ENCODE measurements at regions not wholly inside any gene's neighbourhood (a gene's known extent, or its start where the extent isn't known, plus 50 kb on each side); places are given as distances from the start of the nearest gene placed in this dataset.

GRCh38 chr16:85173146-85173980, 61.1 kb upstream of the CIBAR2 start:
- no peak for DNase-seq (ENCODE audit: low read depth)
- in situ Hi-C loops (cut with HindIII; ENCODE audit: low pct_unique_long_range_greater_than_20kb, low sequenced_read_pairs): no loop called here

GRCh38 chr16:85173981-85174751, 61.9 kb upstream of the CIBAR2 start:
- no peak for DNase-seq (ENCODE audit: low read depth)
- in situ Hi-C loops (cut with HindIII; ENCODE audit: low pct_unique_long_range_greater_than_20kb, low sequenced_read_pairs): no loop called here

GRCh38 chr16:85174871-85175723, 62.8 kb upstream of the CIBAR2 start:
- no peak for DNase-seq (ENCODE audit: low read depth)
- in situ Hi-C loops (cut with HindIII; ENCODE audit: low pct_unique_long_range_greater_than_20kb, low sequenced_read_pairs): no loop called here

GRCh38 chr16:85175724-85176233, 63.5 kb upstream of the CIBAR2 start:
- in situ Hi-C loops (cut with HindIII; ENCODE audit: low pct_unique_long_range_greater_than_20kb, low sequenced_read_pairs): no loop called here
- DNase-seq (ENCODE audit: low read depth): no peak

- in situ Hi-C loops (cut with HindIII; ENCODE audit: low pct_unique_long_range_greater_than_20kb, low sequenced_read_pairs): no loop called here
- no peak for DNase-seq (ENCODE audit: low read depth)
Measured at GRCh38 chr16:85176541-85177447, 64.5 kb upstream of the CIBAR2 start.

DNA sequence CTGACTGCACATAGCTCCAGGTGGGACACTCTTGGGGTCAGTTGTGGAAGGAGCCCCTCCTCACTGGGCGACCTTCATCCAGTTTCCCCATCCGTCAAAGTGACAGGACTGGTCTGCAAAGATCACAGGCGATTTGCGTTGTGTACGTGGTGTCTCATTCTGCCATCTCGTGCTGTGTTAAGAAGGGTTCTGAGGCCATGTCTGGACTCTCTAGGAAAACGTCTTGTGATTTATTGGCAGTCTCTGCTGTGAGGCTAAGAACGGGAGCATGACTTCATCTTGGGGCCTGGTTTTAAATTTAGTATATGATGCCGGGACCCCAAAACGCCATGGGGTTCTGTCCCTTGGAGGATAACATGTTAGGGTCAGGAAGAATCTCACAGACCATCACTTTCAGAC, 65.2 kb upstream of the CIBAR2 start:
- in situ Hi-C loops (cut with HindIII; ENCODE audit: low pct_unique_long_range_greater_than_20kb, low sequenced_read_pairs): no loop called here
- DNase-seq (ENCODE audit: low read depth): no peak

DNA sequence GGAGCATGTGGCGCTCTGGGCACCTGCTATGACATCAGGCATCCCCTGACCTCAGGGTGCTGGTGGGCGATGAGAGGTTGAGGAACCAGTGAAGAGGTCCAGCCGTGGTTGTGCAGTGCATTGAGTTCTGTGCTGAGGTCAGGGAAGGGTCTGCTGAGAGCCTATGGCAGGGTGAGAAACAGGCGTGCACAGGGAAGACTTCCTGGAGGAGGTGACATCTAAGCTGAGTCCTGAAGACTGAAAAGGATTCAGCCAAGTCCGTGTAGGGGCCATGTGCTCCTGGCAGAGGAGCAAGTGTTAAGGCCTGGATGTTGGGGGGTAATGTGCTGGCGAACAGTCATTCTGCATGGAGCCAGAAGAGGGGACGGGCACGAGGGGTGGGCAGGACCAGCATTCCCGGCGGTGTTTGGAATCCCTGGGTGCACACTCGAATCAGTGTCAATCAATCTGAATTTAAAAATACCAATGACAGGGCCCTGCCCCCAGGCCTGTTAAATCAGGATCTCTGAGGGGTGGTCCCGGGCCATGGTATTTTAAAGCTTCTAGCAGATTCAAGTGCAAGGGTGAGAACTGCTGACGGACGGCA, 65.8 kb upstream of the CIBAR2 start:
- in situ Hi-C loops (cut with HindIII; ENCODE audit: low pct_unique_long_range_greater_than_20kb, low sequenced_read_pairs): no loop called here
- no peak for DNase-seq (ENCODE audit: low read depth)

GRCh38 chr16:85178596-85178995, 66.3 kb upstream of the CIBAR2 start:
- in situ Hi-C loops (cut with HindIII; ENCODE audit: low pct_unique_long_range_greater_than_20kb, low sequenced_read_pairs): no loop called here
- DNase-seq (ENCODE audit: low read depth): no peak

DNA sequence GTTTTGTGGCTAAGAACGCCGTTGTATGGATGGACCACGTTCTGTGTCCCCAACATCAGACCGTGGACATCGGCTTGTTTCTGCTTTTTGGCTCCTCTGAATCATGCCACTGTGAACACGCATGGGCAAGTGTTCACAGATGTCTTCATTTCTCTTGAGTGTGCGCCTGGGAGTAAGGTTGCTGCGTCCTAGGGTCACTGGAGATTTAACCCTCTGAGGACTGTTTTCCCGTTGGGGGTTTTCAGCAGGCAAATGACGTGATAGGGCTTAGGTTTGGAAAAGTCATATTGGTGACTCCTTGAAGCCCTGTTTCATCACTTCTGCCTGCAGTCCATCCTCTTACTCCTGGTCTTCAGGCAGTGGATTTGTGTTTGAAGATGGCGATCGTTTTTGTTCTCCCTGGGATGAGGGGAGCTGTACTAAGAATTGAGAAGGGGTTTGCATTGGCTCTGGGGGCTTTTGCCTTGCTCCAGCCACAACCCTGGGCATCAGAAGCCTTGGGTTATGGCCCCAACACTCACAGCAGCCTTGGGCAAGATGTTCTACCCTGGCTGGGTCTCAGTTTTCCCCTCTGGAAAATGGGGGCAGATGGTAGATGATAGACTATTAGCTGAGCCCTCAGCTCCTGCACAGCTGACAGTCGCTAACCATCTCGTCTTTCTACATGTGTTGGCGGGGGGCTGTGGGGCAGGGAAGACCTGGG, 67.2 kb upstream of the CIBAR2 start:
- in situ Hi-C loops (cut with HindIII; ENCODE audit: low pct_unique_long_range_greater_than_20kb, low sequenced_read_pairs): no loop called here
- no peak for DNase-seq (ENCODE audit: low read depth)

GRCh38 chr16:85180047-85180826, 68.0 kb upstream of the CIBAR2 start:
- DNase-seq (ENCODE audit: low read depth): no peak
- in situ Hi-C loops (cut with HindIII; ENCODE audit: low pct_unique_long_range_greater_than_20kb, low sequenced_read_pairs): no loop called here

DNA sequence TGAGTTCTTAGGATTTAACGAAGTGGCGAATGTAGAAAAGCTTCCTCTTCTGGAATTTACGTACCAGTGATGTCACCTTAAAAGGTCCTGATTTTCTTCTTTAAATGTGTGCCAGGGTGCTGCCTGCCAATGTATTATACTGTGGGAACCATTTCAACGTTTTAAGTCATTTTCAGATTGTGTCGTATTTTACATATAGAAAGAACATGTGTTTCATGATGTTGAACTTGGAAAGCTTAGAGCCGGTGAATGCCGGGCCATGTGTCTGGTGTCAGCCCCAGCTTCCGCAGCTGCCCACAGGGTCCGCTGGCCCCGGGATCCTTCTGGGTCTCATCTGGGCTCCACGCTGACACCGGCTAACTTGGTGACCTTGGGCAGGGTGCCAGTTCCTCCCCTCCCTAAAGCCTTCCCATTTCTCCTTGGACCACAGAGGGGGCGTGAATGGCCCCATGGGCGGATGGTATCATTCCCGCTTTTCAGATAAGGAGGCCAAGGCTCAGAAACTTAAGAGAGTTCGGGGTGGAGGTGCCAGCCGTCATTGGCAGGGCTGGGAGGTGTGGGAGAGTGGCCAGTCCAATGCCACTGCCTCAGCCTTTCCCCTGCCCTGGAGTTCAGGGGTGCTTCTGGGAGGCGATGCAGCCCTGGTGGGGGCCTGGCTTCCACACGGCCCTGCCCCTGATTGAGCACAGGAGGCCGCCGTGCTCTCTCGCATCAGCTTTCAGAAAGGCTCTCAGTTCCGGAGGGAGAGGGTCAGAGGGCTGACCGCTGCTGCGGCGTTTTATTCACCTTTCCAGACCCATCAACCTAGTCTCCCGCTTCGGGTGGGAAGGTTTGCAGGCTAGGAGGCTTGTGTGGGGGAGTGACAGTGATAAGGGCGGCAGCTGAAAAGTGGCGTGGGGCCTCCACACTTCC, 68.8 kb upstream of the CIBAR2 start:
- in situ Hi-C loops (cut with HindIII; ENCODE audit: low pct_unique_long_range_greater_than_20kb, low sequenced_read_pairs): no loop called here
- DNase-seq (ENCODE audit: low read depth): no peak

DNA sequence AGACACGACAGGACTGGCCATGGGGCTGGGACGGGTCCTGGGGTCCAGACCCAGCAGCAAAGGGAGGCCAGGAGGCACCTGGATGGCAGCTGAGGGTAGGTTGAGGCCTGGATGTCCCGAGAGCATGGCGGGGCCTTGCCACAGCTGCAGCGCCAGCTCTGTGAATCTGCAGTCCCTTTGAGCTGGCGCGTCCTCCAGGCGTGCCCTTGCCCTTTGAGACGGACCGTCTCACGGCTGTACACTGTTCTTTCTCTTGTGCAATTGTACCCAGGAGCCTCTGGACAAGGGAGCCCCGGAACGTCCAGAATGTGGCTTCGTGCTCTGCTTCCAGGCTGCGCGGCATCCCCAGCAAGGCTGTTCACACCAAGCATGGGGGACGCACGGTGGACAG, 69.5 kb upstream of the CIBAR2 start:
- in situ Hi-C loops (cut with HindIII; ENCODE audit: low pct_unique_long_range_greater_than_20kb, low sequenced_read_pairs): no loop called here

DNA sequence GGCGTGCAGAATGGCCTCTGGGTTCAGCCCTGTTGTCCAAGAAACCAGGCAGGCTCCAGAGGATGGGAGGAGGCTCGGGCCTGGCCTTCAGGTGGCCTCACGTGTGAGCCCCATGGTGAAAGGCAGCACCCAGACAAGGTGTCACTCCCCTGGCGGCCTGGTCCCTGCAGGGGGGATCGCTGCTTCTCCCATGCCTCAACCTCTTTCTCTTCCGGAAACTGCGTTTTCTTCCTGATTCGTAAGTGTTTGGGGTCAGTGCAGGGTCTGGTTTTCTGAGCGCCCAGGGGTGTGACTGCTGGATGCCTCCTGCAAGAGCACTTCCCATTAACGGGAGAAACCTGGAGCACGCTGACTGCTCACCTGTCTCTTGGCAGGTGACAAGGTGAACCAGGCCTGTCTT, 70.0 kb upstream of the CIBAR2 start:
- no peak for DNase-seq (ENCODE audit: low read depth)
- in situ Hi-C loops (cut with HindIII; ENCODE audit: low pct_unique_long_range_greater_than_20kb, low sequenced_read_pairs): no loop called here

More for the DNA sequence above, 69.5 kb upstream of the CIBAR2 start:
- no peak for DNase-seq (ENCODE audit: low read depth)

GRCh38 chr16:85182774-85183173, 70.5 kb upstream of the CIBAR2 start:
- in situ Hi-C loops (cut with HindIII; ENCODE audit: low pct_unique_long_range_greater_than_20kb, low sequenced_read_pairs): no loop called here
- DNase-seq (ENCODE audit: low read depth): no peak

DNA sequence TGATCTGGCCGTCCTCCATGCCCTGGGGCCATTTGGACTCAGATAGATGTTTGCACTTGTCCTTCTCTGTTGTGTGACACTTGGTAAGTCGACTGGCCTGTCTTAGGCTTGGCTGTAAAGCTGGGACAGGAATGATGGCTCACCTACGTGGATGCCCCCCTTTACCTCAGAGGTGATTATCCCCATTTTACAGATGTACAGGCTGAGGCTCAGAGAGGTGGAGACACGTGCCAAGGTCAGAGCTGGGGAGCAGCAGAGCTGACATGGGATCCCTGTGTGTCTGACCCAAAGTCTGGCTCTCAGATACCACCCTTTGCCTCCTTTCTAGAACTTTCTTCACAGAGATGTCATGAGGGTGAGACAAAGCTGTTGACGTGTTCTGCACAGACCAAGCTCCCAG, 71.3 kb upstream of the CIBAR2 start:
- DNase-seq (ENCODE audit: low read depth): no peak
- in situ Hi-C loops (cut with HindIII; ENCODE audit: low pct_unique_long_range_greater_than_20kb, low sequenced_read_pairs): no loop called here

Data from Caki2 (cell line).